ENCODE measurements at regions not wholly inside any gene's neighbourhood (a gene's known extent, or its start where the extent isn't known, plus 50 kb on each side); places are given as distances from the start of the nearest gene placed in this dataset.

GRCh38 chr5:2199697-2200096 lies 317.0 kb upstream of the IRX4 start:
- no peak for DNase-seq

GRCh38 chr5:2196989-2197619 lies 314.4 kb upstream of the IRX4 start:
- DNase-seq = no peak

- DNase-seq = no peak
Observed at GRCh38 chr5:2196416-2196815, 313.7 kb upstream of the IRX4 start.

GRCh38 chr5:2194949-2195348 lies 312.2 kb upstream of the IRX4 start:
- no peak for DNase-seq

- no peak for DNase-seq
Observed at GRCh38 chr5:2194236-2194555, 311.5 kb upstream of the IRX4 start.

- DNase-seq = no peak
Observed at GRCh38 chr5:2193542-2194235, 311.0 kb upstream of the IRX4 start.

GRCh38 chr5:2193142-2193541 lies 310.4 kb upstream of the IRX4 start:
- DNase-seq = no peak

- DNase-seq = no peak
Observed at GRCh38 chr5:2192496-2192895, 309.8 kb upstream of the IRX4 start.

- no peak for DNase-seq
Observed at GRCh38 chr5:2191972-2192371, 309.2 kb upstream of the IRX4 start.

- DNase-seq = no peak
Observed at GRCh38 chr5:2190549-2190948, 307.8 kb upstream of the IRX4 start.

GRCh38 chr5:2188661-2189060 lies 305.9 kb upstream of the IRX4 start:
- no peak for DNase-seq

- no peak for DNase-seq
Observed at GRCh38 chr5:2188137-2188536, 305.4 kb upstream of the IRX4 start.

- no peak for DNase-seq
Observed at GRCh38 chr5:2187687-2188086, 305.0 kb upstream of the IRX4 start.

- no peak for DNase-seq
Observed at GRCh38 chr5:2187156-2187555, 304.4 kb upstream of the IRX4 start.

- DNase-seq = no peak
Observed at GRCh38 chr5:2186472-2187015, 303.8 kb upstream of the IRX4 start.

- no peak for DNase-seq
Observed at GRCh38 chr5:2185646-2186471, 303.1 kb upstream of the IRX4 start.

GRCh38 chr5:2184563-2185540 lies 302.1 kb upstream of the IRX4 start:
- DNase-seq = no peak

GRCh38 chr5:2184026-2184366 lies 301.3 kb upstream of the IRX4 start:
- DNase-seq = no peak

- no peak for DNase-seq
Observed at GRCh38 chr5:2183154-2184025, 300.7 kb upstream of the IRX4 start.

GRCh38 chr5:2182020-2182419 lies 299.3 kb upstream of the IRX4 start:
- DNase-seq = no peak

- DNase-seq = no peak
Observed at GRCh38 chr5:2181557-2181956, 298.8 kb upstream of the IRX4 start.

GRCh38 chr5:2181149-2181548 lies 298.4 kb upstream of the IRX4 start:
- no peak for DNase-seq
